ENCODE measurements at regions not wholly inside any gene's neighbourhood (a gene's known extent, or its start where the extent isn't known, plus 50 kb on each side); places are given as distances from the start of the nearest gene placed in this dataset.

- Histone ChIP-seq H4K20me1 (ENCODE audit: control insufficient read depth, insufficient read depth, low read length, poor library complexity, severe bottlenecking) (no peaks in the 10 kb centered on the region), H3K4me1 (ENCODE audit: control insufficient read depth in 2 of 2, insufficient read depth in 2 of 2, low read length in 2 of 2) (no peaks in the 10 kb centered on the region), H3K4me2 (replicated peaks; ENCODE audit: low read depth, low read length, poor library complexity, severe bottlenecking) (no peak overlapping the region), H2AFZ (ENCODE audit: insufficient read depth, low read depth, low read length, poor library complexity, severe bottlenecking) (no peak overlapping the region), H3K79me2 (ENCODE audit: control insufficient read depth, insufficient read depth, low read length) (no peaks in the 10 kb centered on the region), H3K27me3 (replicated peaks in 1 of 4; ENCODE audit: control extremely low read depth in 1 of 4, control insufficient read depth in 3 of 4, insufficient read depth in 4 of 4, low read length in 3 of 4) (peaks cover 0 to 7% (median 0%) of the 10 kb centered on the region in 4 experiments), H3K4me3 (ENCODE audit: control extremely low read depth in 1 of 5, extremely low read depth in 1 of 5, insufficient read depth in 1 of 5, low read depth in 2 of 5, low read length in 4 of 5) (no peak overlapping the region), H3K36me3 (replicated peaks in 1 of 2; ENCODE audit: control extremely low read depth in 1 of 2, control insufficient read depth in 1 of 2, extremely low read depth in 1 of 2, insufficient read depth in 2 of 2, low read length in 1 of 2) (no peaks in the 10 kb centered on the region), H3K27ac (ENCODE audit: low read length in 2 of 2) (no peak overlapping the region), H3K9me3 (ENCODE audit: control extremely low read depth in 1 of 3, control insufficient read depth in 2 of 3, insufficient read depth in 1 of 3, low read length in 2 of 3) (no peaks in the 10 kb centered on the region), H3K9ac (ENCODE audit: low read length) (no peak overlapping the region)
- intact Hi-C loops (cut with micrococcal nuclease) = no loop called here
- Mint-ChIP-seq H3K4me3 (no peak overlapping the region), H3K9me3 (ENCODE audit: insufficient read depth) (no peaks in the 10 kb centered on the region), H3K27me3 (peaks cover 11% of the 10 kb centered on the region), H3K27ac (no peak overlapping the region), H3K4me1 (no peaks in the 10 kb centered on the region)
- ATAC-seq (ENCODE audit: low read depth) (no peak), DNase-seq (no peak)
- no peak for TF ChIP-seq EZH2 (IDR thresholded peaks at IDR 0.05; ENCODE audit: borderline replicate concordance, insufficient read depth, low read depth, low read length, poor library complexity, severe bottlenecking)
- TF ChIP-seq CTCF (IDR thresholded peaks at IDR 0.05) = no peak
- ChIA-PET CTCF (no interaction called here), POLR2A (no interaction called here)
- WGBS (ENCODE audit: insufficient coverage) = 94% methylated on average over 6 of the region's 8 CpGs
Measured at GRCh38 chr3:194990454-194991337, 280.3 kb downstream of the XXYLT1 start.

GRCh38 chr3:194991338-194991654 is 279.7 kb downstream of the XXYLT1 start:
- Histone ChIP-seq H3K36me3 (replicated peaks in 1 of 2; ENCODE audit: control extremely low read depth in 1 of 2, control insufficient read depth in 1 of 2, extremely low read depth in 1 of 2, insufficient read depth in 2 of 2, low read length in 1 of 2) (no peaks in the 10 kb centered on the region), H4K20me1 (ENCODE audit: control insufficient read depth, insufficient read depth, low read length, poor library complexity, severe bottlenecking) (no peaks in the 10 kb centered on the region), H3K4me2 (replicated peaks; ENCODE audit: low read depth, low read length, poor library complexity, severe bottlenecking) (no peak overlapping the region), H3K79me2 (ENCODE audit: control insufficient read depth, insufficient read depth, low read length) (no peaks in the 10 kb centered on the region), H3K9me3 (ENCODE audit: control extremely low read depth in 1 of 3, control insufficient read depth in 2 of 3, insufficient read depth in 1 of 3, low read length in 2 of 3) (no peaks in the 10 kb centered on the region), H2AFZ (ENCODE audit: insufficient read depth, low read depth, low read length, poor library complexity, severe bottlenecking) (no peak overlapping the region), H3K4me1 (ENCODE audit: control insufficient read depth in 2 of 2, insufficient read depth in 2 of 2, low read length in 2 of 2) (no peaks in the 10 kb centered on the region), H3K27me3 (replicated peaks in 1 of 4; ENCODE audit: control extremely low read depth in 1 of 4, control insufficient read depth in 3 of 4, insufficient read depth in 4 of 4, low read length in 3 of 4) (peaks cover 0 to 7% (median 0%) of the 10 kb centered on the region in 4 experiments), H3K9ac (ENCODE audit: low read length) (no peak overlapping the region), H3K4me3 (ENCODE audit: control extremely low read depth in 1 of 5, extremely low read depth in 1 of 5, insufficient read depth in 1 of 5, low read depth in 2 of 5, low read length in 4 of 5) (no peak overlapping the region), H3K27ac (ENCODE audit: low read length in 2 of 2) (no peak overlapping the region)
- WGBS (ENCODE audit: insufficient coverage) = no CpG with 5 or more reads among the region's 4 CpGs
- Mint-ChIP-seq H3K27me3 (peaks cover 11% of the 10 kb centered on the region), H3K9me3 (ENCODE audit: insufficient read depth) (no peaks in the 10 kb centered on the region), H3K27ac (no peak overlapping the region), H3K4me1 (no peaks in the 10 kb centered on the region), H3K4me3 (no peak overlapping the region)
- TF ChIP-seq CTCF (IDR thresholded peaks at IDR 0.05) (no peak), EZH2 (IDR thresholded peaks at IDR 0.05; ENCODE audit: borderline replicate concordance, insufficient read depth, low read depth, low read length, poor library complexity, severe bottlenecking) (no peak)
- DNase-seq (no peak), ATAC-seq (ENCODE audit: low read depth) (no peak)
- intact Hi-C loops (cut with micrococcal nuclease) = no loop called here
- POLR2A ChIA-PET = no interaction called here
- CTCF ChIA-PET = interaction anchor here (1.5 kb wide), 1 partner anchor 304 kb away, joined by 3 read pairs; no protein-coding TSS in a partner anchor

Measured in B cell (primary cell).